HUES48 (cell line): ENCODE measurements at regions not wholly inside any gene's neighbourhood (a gene's known extent, or its start where the extent isn't known, plus 50 kb on each side); places are given as distances from the start of the nearest gene placed in this dataset.
"Not testable (repeated sequence)": the region's sequence is repeated elsewhere in the genome, so short reads cannot be mapped to it uniquely, and the experiment has no call there.

Experiments used
- H3K27ac ChIP-seq: one replicate; pipeline ENCODE4 v1.7.0; 2013; ENCODE audit warnings: low read depth, low read length, inconsistent platforms
- H3K27me3 ChIP-seq: 2 replicates; pipeline ENCODE4 v1.6.1; 2013; ENCODE audit warnings: mild to moderate bottlenecking, low read length; ENCODE audit not compliant: control insufficient read depth, insufficient read depth
- H3K36me3 ChIP-seq: 2 replicates; pipeline ENCODE4 v1.6.1; 2013; ENCODE audit warnings: low read length; ENCODE audit not compliant: control insufficient read depth, insufficient read depth
- H3K4me1 ChIP-seq: 2 replicates; pipeline ENCODE4 v1.6.1; 2013; ENCODE audit warnings: mild to moderate bottlenecking, low read length; ENCODE audit not compliant: control insufficient read depth, insufficient read depth
- H3K4me3 ChIP-seq: 2 replicates; pipeline ENCODE4 v1.5.1; 2013; ENCODE audit warnings: mild to moderate bottlenecking, low read depth, low read length
- H3K9ac ChIP-seq: 2 replicates; pipeline ENCODE4 v1.6.1; 2013; ENCODE audit warnings: mild to moderate bottlenecking, low read depth, low read length, moderate library complexity
- H3K9me3 ChIP-seq: 2 replicates; pipeline ENCODE4 v1.6.1; 2013; ENCODE audit warnings: low read length; ENCODE audit not compliant: control insufficient read depth, insufficient read depth

DNA sequence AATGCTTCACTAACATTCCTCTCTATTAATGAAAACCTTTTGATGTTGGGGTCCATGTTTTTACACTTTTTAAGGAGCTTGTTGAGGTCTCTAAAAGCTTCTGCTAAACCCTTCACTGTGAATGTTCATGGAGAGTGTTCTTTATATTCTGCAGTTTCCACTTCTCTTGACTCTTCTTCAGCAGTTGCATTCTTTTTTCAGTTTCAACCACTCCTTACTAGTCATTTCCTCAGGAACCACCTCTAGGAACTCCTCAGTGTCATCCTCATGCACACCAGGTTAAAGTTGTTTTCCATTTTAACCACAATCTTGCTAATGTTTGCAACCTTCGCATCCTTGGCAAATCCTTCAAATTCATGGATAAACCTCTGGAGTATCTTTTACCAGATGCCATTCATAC, 821.6 kb downstream of the ANKRD7 start:
- Histone ChIP-seq H3K9ac (no peak overlapping the region), H3K27ac (no peak overlapping the region), H3K27me3 (no peaks in the 10 kb centered on the region), H3K4me3 (no peak overlapping the region), H3K9me3 (no peaks in the 10 kb centered on the region; the same call in 1 of the 2 replicates), H3K4me1 (no peaks in the 10 kb centered on the region), H3K36me3 (no peaks in the 10 kb centered on the region)

DNA sequence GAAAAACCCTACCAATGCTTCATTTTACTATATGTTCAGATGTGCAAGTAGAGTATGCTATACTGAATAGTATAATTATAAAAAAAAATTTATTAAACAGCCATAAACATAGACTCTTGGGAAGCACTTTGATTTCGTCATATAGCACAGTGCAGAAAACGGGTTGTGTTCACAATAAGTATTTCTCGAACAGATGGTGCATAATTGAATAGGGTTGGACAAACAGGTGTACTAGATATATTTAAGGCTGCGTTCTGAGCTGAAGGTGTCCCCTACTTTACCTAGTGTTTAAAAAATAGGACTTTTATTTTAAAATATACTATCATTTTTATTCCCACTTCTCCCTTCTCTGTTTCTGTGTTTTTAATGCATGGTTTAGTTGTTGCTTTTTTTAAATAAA, 841.5 kb downstream of the ANKRD7 start:
- no peaks in the 10 kb centered on the region for H3K9me3 ChIP-seq
- no peaks in the 10 kb centered on the region for H3K27me3 ChIP-seq
- no peak overlapping the region for H3K4me3 ChIP-seq
- no peak overlapping the region for H3K9ac ChIP-seq
- peaks cover 6% of the 10 kb centered on the region; the same call in 1 of the 2 replicates for H3K4me1 ChIP-seq
- H3K27ac ChIP-seq: no peak overlapping the region
- H3K36me3 ChIP-seq: no peaks in the 10 kb centered on the region

DNA sequence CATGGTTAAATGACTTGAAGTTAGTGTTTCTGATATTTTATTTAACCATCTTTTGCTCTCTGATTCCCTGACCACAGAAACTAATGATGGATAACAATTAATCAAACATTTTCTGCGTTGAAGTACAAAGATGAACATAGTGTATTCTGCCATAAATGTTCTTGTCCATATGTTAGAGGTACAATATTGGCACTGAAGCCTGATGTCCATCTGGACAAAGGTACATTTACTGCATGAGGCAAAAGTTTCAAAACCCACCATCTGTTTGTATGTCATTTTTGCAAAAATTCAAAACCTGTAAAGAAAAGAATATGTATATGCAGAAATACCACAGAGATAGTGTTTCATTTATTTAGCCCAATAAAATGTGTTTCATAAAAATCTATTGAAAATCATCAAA, 861.5 kb downstream of the ANKRD7 start:
- Histone ChIP-seq H3K4me3 (no peak overlapping the region), H3K27me3 (no peaks in the 10 kb centered on the region)

DNA sequence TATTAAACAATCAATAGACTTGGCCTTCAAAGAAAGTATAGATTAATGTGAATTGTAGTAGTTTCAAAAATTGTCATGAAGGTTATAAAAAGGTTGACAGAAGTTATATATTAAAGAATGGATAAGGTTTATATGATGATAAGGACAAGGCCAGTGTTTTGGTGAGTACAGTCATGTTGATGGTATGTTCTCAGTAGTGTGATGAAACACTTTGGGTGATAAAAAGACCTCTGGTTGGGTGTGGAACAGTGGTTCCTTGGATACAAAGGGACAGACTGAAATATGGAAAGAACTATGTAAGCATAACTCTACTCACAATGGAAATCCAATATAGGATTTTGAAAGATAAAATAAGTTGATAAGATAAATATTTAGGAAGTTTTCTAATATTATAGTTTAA, 866.3 kb downstream of the ANKRD7 start:
- H3K27me3 ChIP-seq: no peaks in the 10 kb centered on the region
- no peaks in the 10 kb centered on the region for H3K4me1 ChIP-seq
- H3K9me3 ChIP-seq: peaks cover 9% of the 10 kb centered on the region
- H3K4me3 ChIP-seq: no peak overlapping the region
- no peaks in the 10 kb centered on the region for H3K36me3 ChIP-seq
- H3K27ac ChIP-seq: no peak overlapping the region
- no peak overlapping the region for H3K9ac ChIP-seq

More for the DNA sequence above, 861.5 kb downstream of the ANKRD7 start:
- Histone ChIP-seq H3K27ac (no peak overlapping the region), H3K4me1 (no peaks in the 10 kb centered on the region), H3K9ac (no peak overlapping the region), H3K36me3 (no peaks in the 10 kb centered on the region), H3K9me3 (no peaks in the 10 kb centered on the region)

GRCh38 chr7:119096683-119097082, 872.2 kb downstream of the ANKRD7 start:
- no peak overlapping the region for H3K9ac ChIP-seq
- H3K27ac ChIP-seq: no peak overlapping the region
- no peaks in the 10 kb centered on the region for H3K36me3 ChIP-seq
- H3K27me3 ChIP-seq: no peaks in the 10 kb centered on the region
- peaks cover 23% of the 10 kb centered on the region for H3K4me1 ChIP-seq
- H3K9me3 ChIP-seq: peaks cover 15% of the 10 kb centered on the region
- no peak overlapping the region for H3K4me3 ChIP-seq

GRCh38 chr7:119100611-119101258, 876.2 kb downstream of the ANKRD7 start:
- H3K9ac ChIP-seq: peak overlapping the region; percentile 51; the same call in 1 of the 2 replicates
- peaks cover 44% of the 10 kb centered on the region for H3K4me1 ChIP-seq
- H3K27ac ChIP-seq: peak overlapping the region; percentile 87

DNA sequence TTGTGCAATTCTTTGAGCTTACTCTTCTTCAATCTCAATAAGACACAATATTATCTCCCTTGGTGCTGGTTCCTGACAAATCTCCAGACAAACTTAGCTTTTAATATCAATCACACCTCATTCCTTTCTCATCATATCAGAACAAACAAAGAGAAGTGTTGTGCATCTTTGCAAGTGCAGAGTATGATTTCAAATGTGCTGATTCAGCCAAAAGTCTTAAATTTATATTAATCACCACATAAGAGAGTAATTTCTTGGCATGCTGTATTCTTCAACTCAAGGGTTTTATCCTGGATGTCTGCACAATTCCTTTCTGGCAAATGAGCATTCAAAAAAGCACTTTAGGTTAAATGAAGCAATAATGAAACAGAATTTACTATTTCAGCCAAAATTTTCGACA, 877.8 kb downstream of the ANKRD7 start:
- Histone ChIP-seq H3K9me3 (no peaks in the 10 kb centered on the region), H3K4me3 (no peak overlapping the region), H3K27me3 (no peaks in the 10 kb centered on the region), H3K4me1 (peaks cover 44% of the 10 kb centered on the region), H3K9ac (no peak overlapping the region), H3K27ac (no peak overlapping the region), H3K36me3 (no peaks in the 10 kb centered on the region)

More at GRCh38 chr7:119100611-119101258, 876.2 kb downstream of the ANKRD7 start:
- not testable (repeated sequence) for H3K36me3 ChIP-seq, H3K27me3 ChIP-seq, H3K4me3 ChIP-seq, H3K9me3 ChIP-seq

DNA sequence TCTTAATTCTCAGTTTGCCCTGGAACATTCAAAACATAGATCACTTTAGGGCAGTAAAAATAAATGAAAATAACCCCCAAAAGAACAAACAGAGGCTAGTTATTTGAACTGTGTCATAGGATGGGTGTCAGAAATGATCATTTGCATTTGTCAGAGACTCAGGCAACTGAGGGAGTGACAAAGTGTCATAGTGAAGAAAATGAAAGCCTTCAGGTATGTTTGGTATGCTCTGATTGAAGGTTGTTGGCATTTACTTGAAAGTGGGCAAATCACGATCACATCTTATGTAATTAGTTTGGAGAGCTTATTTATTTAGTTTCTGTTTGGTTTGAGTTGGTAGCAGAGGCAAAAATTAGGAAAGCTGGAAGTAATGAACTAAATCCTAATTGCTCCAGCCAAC, 880.9 kb downstream of the ANKRD7 start:
- Histone ChIP-seq H3K27me3 (no peaks in the 10 kb centered on the region), H3K36me3 (no peaks in the 10 kb centered on the region), H3K4me1 (peaks cover 33% of the 10 kb centered on the region), H3K9me3 (0 out of 2 replicates have a peak, but pooled peaks cover 2% of the 10 kb centered on the region), H3K9ac (no peak overlapping the region), H3K27ac (no peak overlapping the region), H3K4me3 (no peak overlapping the region)

DNA sequence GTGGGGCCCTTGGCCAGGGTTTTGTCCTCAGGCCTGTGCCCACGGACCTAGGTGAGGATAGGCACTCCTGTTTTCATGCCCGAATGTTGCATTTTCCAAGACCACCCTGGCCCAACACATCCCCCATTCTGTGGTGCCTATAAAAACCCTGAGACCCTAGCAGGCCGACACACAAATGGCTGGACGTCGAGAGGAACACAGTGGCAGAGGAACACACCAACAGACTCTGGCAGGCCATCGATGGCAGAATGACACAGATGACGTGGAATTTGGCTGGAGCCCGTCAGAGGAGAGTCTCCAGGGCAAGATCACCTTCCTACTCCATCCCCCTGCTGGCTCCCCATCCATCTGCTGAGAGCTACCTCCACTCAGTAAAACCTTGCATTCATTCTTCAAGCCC, 898.8 kb downstream of the ANKRD7 start:
- Histone ChIP-seq H3K9ac (no peak overlapping the region), H3K27ac (no peak overlapping the region), H3K4me3 (no peak overlapping the region), H3K9me3 (no peaks in the 10 kb centered on the region), H3K4me1 (peaks cover 18% of the 10 kb centered on the region), H3K27me3 (no peaks in the 10 kb centered on the region), H3K36me3 (no peaks in the 10 kb centered on the region)

- Histone ChIP-seq H3K4me1 (peaks cover 21% of the 10 kb centered on the region), H3K27me3 (no peaks in the 10 kb centered on the region), H3K27ac (no peak overlapping the region), H3K9me3 (no peaks in the 10 kb centered on the region), H3K36me3 (no peaks in the 10 kb centered on the region), H3K9ac (no peak overlapping the region), H3K4me3 (no peak overlapping the region)
Measured at GRCh38 chr7:119127706-119128105, 903.2 kb downstream of the ANKRD7 start.

DNA sequence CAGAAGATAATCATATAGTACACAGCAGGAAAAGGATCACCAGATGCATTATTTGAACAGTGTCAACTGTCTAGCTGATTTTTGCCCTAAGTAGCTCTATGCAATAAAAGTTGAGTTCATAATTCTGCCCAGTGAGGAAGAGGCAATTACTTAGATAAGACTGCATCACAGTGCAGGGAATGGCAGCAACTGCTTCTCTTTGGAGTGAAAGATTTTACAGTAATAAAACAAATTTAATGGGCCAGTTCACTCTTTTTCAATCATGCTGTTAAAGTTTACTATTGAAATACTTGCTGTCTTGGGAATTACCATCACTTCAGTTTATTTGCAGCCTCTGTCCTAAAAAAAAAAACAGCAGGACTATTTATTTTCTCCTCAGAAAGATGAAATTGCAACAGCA, 907.9 kb downstream of the ANKRD7 start:
- Histone ChIP-seq H3K36me3 (no peaks in the 10 kb centered on the region), H3K9me3 (no peaks in the 10 kb centered on the region), H3K9ac (no peak overlapping the region), H3K4me3 (no peak overlapping the region), H3K4me1 (peaks cover 3% of the 10 kb centered on the region; the same call in 1 of the 2 replicates), H3K27me3 (no peaks in the 10 kb centered on the region), H3K27ac (no peak overlapping the region)
